Aorta (tissue), 5 donors: ENCODE measurements at regions not wholly inside any gene's neighbourhood (a gene's known extent, or its start where the extent isn't known, plus 50 kb on each side); places are given as distances from the start of the nearest gene placed in this dataset.

Experiments used
- ATAC-seq: fragments of 200-7000 bp; cut with Tn5 transposase; one replicate; pipeline ENCODE4 v1.9.1; 2022; ENCODE audit warnings: moderate library complexity; ENCODE audit not compliant: low FRiP score
- DNase-seq, 2 donors: peaks; one replicate each; pipeline ENCODE4 v3.0.0-alpha.2; 2020
- H3K27ac ChIP-seq, 2 donors: one replicate each; pipeline ENCODE4 v1.5.1; 2013; ENCODE audit warnings: low read length in 2 of 2, mild to moderate bottlenecking in 2 of 2, moderate library complexity in 2 of 2, control low read depth in 1 of 2, inconsistent platforms in 1 of 2, low read depth in 1 of 2
- H3K27me3 ChIP-seq, 2 donors: one replicate each; pipeline ENCODE4 v1.6.1; 2013; ENCODE audit warnings: control low read depth in 1 of 2, low read length in 1 of 2, mild to moderate bottlenecking in 1 of 2, moderate library complexity in 1 of 2; ENCODE audit not compliant: insufficient read depth in 2 of 2, control insufficient read depth in 1 of 2
- H3K36me3 ChIP-seq, 2 donors: one replicate each; pipeline ENCODE4 v1.6.1; 2013; ENCODE audit warnings: control low read depth in 1 of 2, low read length in 1 of 2, mild to moderate bottlenecking in 1 of 2; ENCODE audit not compliant: insufficient read depth in 2 of 2, control insufficient read depth in 1 of 2
- H3K4me1 ChIP-seq, 2 donors: one replicate each; pipeline ENCODE4 v1.6.1; 2013; ENCODE audit warnings: low read length in 2 of 2, control low read depth in 1 of 2, mild to moderate bottlenecking in 1 of 2, moderate library complexity in 1 of 2; ENCODE audit not compliant: insufficient read depth in 2 of 2, control insufficient read depth in 1 of 2
- H3K4me3 ChIP-seq, 2 donors: one replicate each; pipeline ENCODE4 v1.5.1; 2013; ENCODE audit warnings: low read length in 2 of 2, control low read depth in 1 of 2, mild to moderate bottlenecking in 1 of 2
- H3K9me3 ChIP-seq: one replicate; pipeline ENCODE4 v1.6.1; 2013; ENCODE audit warnings: mild to moderate bottlenecking, low read length; ENCODE audit not compliant: control insufficient read depth
- WGBS, 2 donors: extraction: QIAGEN DNeasy Blood & Tissue Kit; methylation state at CpG; one replicate each; pipeline ENCODE4 v1.1.7; 2013; 5-methylcytosine and 5-hydroxymethylcytosine counted together
- intact Hi-C, 2 donors: fragments of 100-400 bp; cut with DNase I; formaldehyde crosslinking; loops; one replicate each; pipeline versions ENCODE4 v1.14.2 to v1.15.0; 2022
- donor health status: healthy with polysubstance abuse.
- donor health status: Bipolar disorder and iron deficiency.
- donor health status: DM: no; HTN: no; CAD: no.
- donor health status: DM: no; HTN: no; CAD: no.
- donor health status: DM: yes; HTN: yes; CAD: no.

- Histone ChIP-seq H3K27me3 (no peaks in the 10 kb centered on the region), H3K36me3 (no peaks in the 10 kb centered on the region), H3K27ac (no peak overlapping the region), H3K4me3 (no peak overlapping the region), H3K9me3 (peaks cover 6% of the 10 kb centered on the region), H3K4me1 (no peaks in the 10 kb centered on the region)
- intact Hi-C loops: no loop called here
- WGBS, 2 donors: 93 to 94% methylated on average over 8 of the region's 8 CpGs
- ATAC-seq (no peak), DNase-seq (no peak)
Measured at GRCh38 chr4:175451238-175451965, 360.7 kb downstream of the GPM6A start.

- WGBS, 2 donors: 88 to 91% methylated on average over 2 of the region's 2 CpGs
- no peaks in the 10 kb centered on the region for H3K27me3 ChIP-seq
- H3K4me1 ChIP-seq: no peaks in the 10 kb centered on the region
- ATAC-seq (no peak), DNase-seq (no peak)
- H3K27ac ChIP-seq: no peak overlapping the region
- H3K9me3 ChIP-seq: peaks cover 6% of the 10 kb centered on the region
- no peak overlapping the region for H3K4me3 ChIP-seq
- H3K36me3 ChIP-seq: no peaks in the 10 kb centered on the region
- intact Hi-C loops: no loop called here
Measured at GRCh38 chr4:175453456-175453855, 358.6 kb downstream of the GPM6A start.

- no peak overlapping the region for H3K27ac ChIP-seq
- no peak for ATAC-seq
- no peak for DNase-seq
- no peak overlapping the region for H3K4me3 ChIP-seq
- H3K4me1 ChIP-seq: no peaks in the 10 kb centered on the region
- no peaks in the 10 kb centered on the region for H3K36me3 ChIP-seq
- H3K9me3 ChIP-seq: peaks cover 6% of the 10 kb centered on the region
- no peaks in the 10 kb centered on the region for H3K27me3 ChIP-seq
- intact Hi-C loops: no loop called here
Measured at GRCh38 chr4:175456131-175456530, 355.9 kb downstream of the GPM6A start.

GRCh38 chr4:175457956-175458355 is 354.1 kb downstream of the GPM6A start:
- ATAC-seq (no peak), DNase-seq (no peak)
- H3K4me3 ChIP-seq: no peak overlapping the region
- no peaks in the 10 kb centered on the region for H3K36me3 ChIP-seq
- intact Hi-C loops: no loop called here
- no peaks in the 10 kb centered on the region for H3K4me1 ChIP-seq
- 56 to 66% methylated on average over 2 of the region's 2 CpGs for WGBS, 2 donors
- H3K9me3 ChIP-seq: peaks cover 6% of the 10 kb centered on the region
- no peaks in the 10 kb centered on the region for H3K27me3 ChIP-seq
- H3K27ac ChIP-seq: no peak overlapping the region

- intact Hi-C loops: no loop called here
- DNase-seq: no peak
- H3K4me3 ChIP-seq: no peak overlapping the region
Measured at GRCh38 chr4:175459571-175459970, 352.5 kb downstream of the GPM6A start.

DNA sequence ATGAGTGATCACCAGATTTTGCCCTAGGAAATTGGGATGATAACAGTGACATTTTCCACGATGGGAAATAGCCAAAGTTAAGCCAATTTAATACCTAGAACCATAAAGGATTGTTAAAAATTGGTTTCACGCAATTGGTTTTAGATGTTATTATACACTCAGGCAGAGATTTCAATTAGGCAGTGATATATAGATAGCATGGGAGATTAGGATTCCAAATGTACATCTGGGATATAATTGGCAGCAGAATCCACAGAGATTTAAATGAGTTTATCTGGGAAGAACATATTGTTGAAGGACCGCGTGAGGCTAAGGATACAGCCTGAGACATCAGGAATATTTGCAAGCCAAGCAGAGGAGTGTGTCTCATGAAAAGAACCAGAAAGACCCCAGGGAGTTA is 351.6 kb downstream of the GPM6A start:
- no peak overlapping the region for H3K4me3 ChIP-seq
- no peaks in the 10 kb centered on the region for H3K4me1 ChIP-seq
- no peaks in the 10 kb centered on the region for H3K27me3 ChIP-seq
- DNase-seq (no peak), ATAC-seq (no peak)
- no peaks in the 10 kb centered on the region for H3K36me3 ChIP-seq
- no peak overlapping the region for H3K27ac ChIP-seq
- peaks cover 3% of the 10 kb centered on the region for H3K9me3 ChIP-seq
- intact Hi-C loops: no loop called here
- WGBS, 2 donors: 75 to 78% methylated on average over 4 of the region's 4 CpGs

More at GRCh38 chr4:175459571-175459970, 352.5 kb downstream of the GPM6A start:
- ATAC-seq: no peak
- Histone ChIP-seq H3K4me1 (no peaks in the 10 kb centered on the region), H3K9me3 (peaks cover 6% of the 10 kb centered on the region), H3K36me3 (no peaks in the 10 kb centered on the region), H3K27me3 (no peaks in the 10 kb centered on the region), H3K27ac (no peak overlapping the region)

DNA sequence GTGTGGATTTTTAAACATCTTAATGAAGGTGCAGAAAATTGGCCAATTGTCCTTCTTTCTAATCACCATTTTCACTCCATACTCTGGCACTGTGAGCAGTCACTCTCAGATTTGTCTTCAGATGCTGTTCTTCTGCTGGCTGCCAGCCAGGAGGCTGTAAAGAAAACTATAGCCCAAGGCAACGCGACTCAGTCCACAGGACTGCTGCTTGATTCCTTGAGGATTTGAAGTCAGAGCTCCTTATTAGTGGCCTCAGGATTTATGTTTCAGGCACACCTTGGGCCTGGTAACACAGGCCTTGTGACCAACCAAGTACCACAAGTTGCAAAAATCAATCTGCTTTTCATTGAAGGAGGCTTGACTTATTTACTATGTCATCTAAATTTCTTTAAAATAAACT is 342.6 kb downstream of the GPM6A start:
- intact Hi-C loops: no loop called here
- no peaks in the 10 kb centered on the region for H3K4me1 ChIP-seq
- no peaks in the 10 kb centered on the region for H3K9me3 ChIP-seq
- no peak for ATAC-seq
- no peaks in the 10 kb centered on the region for H3K27me3 ChIP-seq
- H3K4me3 ChIP-seq: no peak overlapping the region
- H3K27ac ChIP-seq: no peak overlapping the region
- H3K36me3 ChIP-seq: no peaks in the 10 kb centered on the region
- 26 to 28% methylated on average over 2 of the region's 2 CpGs for WGBS, 2 donors
- no peak for DNase-seq

- WGBS, 2 donors: 32 to 35% methylated on average over 1 of the region's 1 CpG
- intact Hi-C loops: no loop called here
- ATAC-seq: no peak
- Histone ChIP-seq H3K27ac (no peak overlapping the region), H3K36me3 (no peaks in the 10 kb centered on the region), H3K4me1 (no peaks in the 10 kb centered on the region), H3K27me3 (no peaks in the 10 kb centered on the region), H3K9me3 (no peaks in the 10 kb centered on the region), H3K4me3 (no peak overlapping the region)
- DNase-seq: no peak
Measured at GRCh38 chr4:175470131-175470530, 341.9 kb downstream of the GPM6A start.

GRCh38 chr4:175480404-175480803 is 331.7 kb downstream of the GPM6A start:
- intact Hi-C loops: no loop called here
- DNase-seq: no peak
- WGBS, 2 donors: 37 to 43% methylated on average over 2 of the region's 2 CpGs

More at GRCh38 chr4:175480404-175480803, 331.7 kb downstream of the GPM6A start:
- Histone ChIP-seq H3K4me3 (no peak overlapping the region), H3K4me1 (no peaks in the 10 kb centered on the region), H3K9me3 (no peaks in the 10 kb centered on the region), H3K27me3 (no peaks in the 10 kb centered on the region), H3K27ac (no peak overlapping the region), H3K36me3 (no peaks in the 10 kb centered on the region)
- ATAC-seq: no peak
